HepG2 (cell line): ENCODE measurements at regions not wholly inside any gene's neighbourhood (a gene's known extent, or its start where the extent isn't known, plus 50 kb on each side); places are given as distances from the start of the nearest gene placed in this dataset.

ENCODE experiments used
- ATAC-seq: fragments of 200-7000 bp; cut with Tn5 transposase; 3 replicates; pipeline ENCODE4 v1.9.1; 2020; ENCODE audit warnings: mild to moderate bottlenecking, moderate library complexity
- BruUV-seq: library from RNA; stranded (reverse); fragments of 400-500 nt; replicated peaks from 2 replicates; lab custom pipeline; 2021; lab: Mats Ljungman, UMichigan
- CTCF ChIA-PET: fragments of 300-600 bp; formaldehyde crosslinking; extraction: SDS; loops from one replicate; lab custom pipeline; 2021; ENCODE audit warnings: low total read pairs, inconsistent platforms, low intra/inter-chr PET ratio; lab: Yijun Ruan, JAX
- POLR2A ChIA-PET: fragments of 350-600 bp; sonication (Branson Sonifier 250); formaldehyde crosslinking; loops from one replicate; lab custom pipeline; 2020; ENCODE audit warnings: antibody characterized with exemption, inconsistent platforms; lab: Yijun Ruan, JAX
- DNase-seq: peaks from one replicate; pipeline ENCODE4 v3.0.0-alpha.2; 2015; ENCODE audit warnings: low spot score
- FAIRE-seq: peaks from 3 replicates; lab custom pipeline; 2011; peaks lifted over from hg19 to GRCh38; lab: Jason Lieb, UNC
- H2AFZ ChIP-seq: one replicate; pipeline ENCODE4 v1.6.1; 2011; ENCODE audit warnings: low read length, inconsistent platforms
- H3K27ac ChIP-seq: fragments of 300-600 bp; 3 replicates; pipeline ENCODE4 v1.8.0; 2011; ENCODE audit warnings: mixed run types, mild to moderate bottlenecking, mixed read lengths, low read length, inconsistent platforms; ENCODE audit not compliant: insufficient read depth; ENCODE audit errors: extremely low read length
- H3K27me3 ChIP-seq, 2 experiments: fragments of 200-600 bp in 1 of 2; 2 replicates in 1 of 2; 3 replicates in 1 of 2; pipeline versions ENCODE4 v1.6.0 to v1.8.0; 2011; ENCODE audit warnings: low read length in 2 of 2, mild to moderate bottlenecking in 2 of 2, moderate library complexity in 2 of 2, inconsistent platforms in 1 of 2; ENCODE audit not compliant: insufficient read depth in 2 of 2, control insufficient read depth in 1 of 2
- H3K36me3 ChIP-seq, 2 experiments: fragments of 200-600 bp in 1 of 2; replicated peaks in 1 of 2; 2 replicates in 1 of 2; 3 replicates in 1 of 2; pipeline versions ENCODE4 v1.5.1 to v1.8.0; 2011; ENCODE audit warnings: low read length in 2 of 2, inconsistent platforms in 1 of 2; ENCODE audit not compliant: insufficient read depth in 2 of 2, control insufficient read depth in 1 of 2
- H3K4me1 ChIP-seq: 2 replicates; pipeline ENCODE4 v1.5.1; 2012; ENCODE audit warnings: low read length, inconsistent platforms; ENCODE audit not compliant: insufficient read depth
- H3K4me2 ChIP-seq: 2 replicates; pipeline ENCODE4 v1.6.0; 2011; ENCODE audit warnings: low read depth, low read length, inconsistent platforms
- H3K4me3 ChIP-seq, 3 experiments: fragments of 200-600 bp in 1 of 3; sonication (generic), shearing (Covaris generic) in 1 of 3; replicated peaks in 1 of 3; 2 replicates each; pipeline ENCODE4 v1.5.1; 2011 to 2016; ENCODE audit warnings: low read length in 3 of 3, inconsistent platforms in 2 of 3, low read depth in 2 of 3, mild to moderate bottlenecking in 2 of 3, control low read depth in 1 of 3, mixed read lengths in 1 of 3; ENCODE audit not compliant: insufficient read depth in 1 of 3
- H3K79me2 ChIP-seq: one replicate; pipeline ENCODE4 v1.6.1; 2011; ENCODE audit warnings: low read length, inconsistent platforms; ENCODE audit not compliant: insufficient read depth
- H3K9ac ChIP-seq: 2 replicates; pipeline ENCODE4 v1.6.0; 2011; ENCODE audit warnings: mild to moderate bottlenecking, low read depth, low read length, inconsistent platforms; ENCODE audit not compliant: insufficient read depth
- H3K9me3 ChIP-seq: 2 replicates; pipeline ENCODE4 v1.5.1; 2012; ENCODE audit warnings: mild to moderate bottlenecking, low read length
- H4K20me1 ChIP-seq: 2 replicates; pipeline ENCODE4 v1.6.0; 2011; ENCODE audit warnings: inconsistent platforms, mild to moderate bottlenecking, low read length, moderate library complexity; ENCODE audit not compliant: insufficient read depth
- KLF11 ChIP-seq: IDR thresholded peaks from 2 replicates; pipeline ENCODE4 v1.6.1; 2016; ENCODE audit warnings: missing compliant biosample characterization
- MAZ ChIP-seq, 2 experiments: sonication (generic) in 1 of 2; formaldehyde crosslinking in 1 of 2; IDR thresholded peaks; 2 replicates each; pipeline versions ENCODE4 v1.5.0 to v1.6.1; 2012 to 2020; ENCODE audit warnings: low read depth in 2 of 2, mild to moderate bottlenecking in 2 of 2, borderline replicate concordance in 1 of 2, improper control_type of control experiment in 1 of 2, low read length in 1 of 2, missing genetic modification reagents in 1 of 2, moderate library complexity in 1 of 2
- NR0B2 ChIP-seq: sonication (generic); formaldehyde crosslinking; IDR thresholded peaks from 2 replicates; pipeline ENCODE4 v1.4.0; 2020; ENCODE audit warnings: mild to moderate bottlenecking, missing genetic modification reagents
- PBX3 ChIP-seq: sonication (generic); formaldehyde crosslinking; IDR thresholded peaks from 2 replicates; pipeline ENCODE4 v1.8.1; 2023; ENCODE audit warnings: missing genetic modification reagents, inconsistent platforms, borderline replicate concordance
- PHF8 ChIP-seq: sonication (generic); formaldehyde crosslinking; IDR thresholded peaks from 2 replicates; pipeline ENCODE4 v1.5.0; 2020; ENCODE audit warnings: missing genetic modification reagents
- PREB ChIP-seq: sonication (generic); formaldehyde crosslinking; IDR thresholded peaks from 2 replicates; pipeline ENCODE4 v1.4.0; 2020; ENCODE audit warnings: missing genetic modification reagents
- RFXANK ChIP-seq: IDR thresholded peaks from 2 replicates; pipeline ENCODE4 v1.6.1; 2016
- SNAPC4 ChIP-seq: sonication (generic); formaldehyde crosslinking; IDR thresholded peaks from 2 replicates; pipeline ENCODE4 v1.4.0; 2020; ENCODE audit warnings: mild to moderate bottlenecking, missing genetic modification reagents
- TEAD2 ChIP-seq: sonication (generic); formaldehyde crosslinking; IDR thresholded peaks from 2 replicates; pipeline ENCODE4 v1.9.0; 2021; ENCODE audit warnings: missing genetic modification reagents
- ZNF296 ChIP-seq: sonication (generic); formaldehyde crosslinking; conservative IDR thresholded peaks from 2 replicates; pipeline ENCODE4 v1.5.0; 2020; ENCODE audit warnings: mild to moderate bottlenecking, missing genetic modification reagents
- ZNF530 ChIP-seq: sonication (generic); formaldehyde crosslinking; IDR thresholded peaks from 2 replicates; pipeline ENCODE4 v1.5.0; 2020; ENCODE audit warnings: low read depth, mild to moderate bottlenecking, missing genetic modification reagents
- ZNF598 ChIP-seq: sonication (generic); formaldehyde crosslinking; IDR thresholded peaks from 2 replicates; pipeline ENCODE4 v1.5.1; 2020; ENCODE audit warnings: mild to moderate bottlenecking, missing genetic modification reagents, borderline replicate concordance
- ZNF720 ChIP-seq: sonication (generic); formaldehyde crosslinking; IDR thresholded peaks from 2 replicates; pipeline ENCODE4 v1.4.0; 2020; ENCODE audit warnings: missing genetic modification reagents
- ZNF737 ChIP-seq: sonication (generic); formaldehyde crosslinking; IDR thresholded peaks from 2 replicates; pipeline ENCODE4 v1.5.0; 2020; ENCODE audit warnings: missing genetic modification reagents, mild to moderate bottlenecking, borderline replicate concordance
- ZUFSP ChIP-seq: sonication (generic); formaldehyde crosslinking; IDR thresholded peaks from 2 replicates; pipeline ENCODE4 v1.9.0; 2021; ENCODE audit warnings: missing genetic modification reagents, mild to moderate bottlenecking, borderline replicate concordance
- WGBS: methylation state at CpG from one replicate; pipeline ENCODE4 v1.1.6; 2017; ENCODE audit warnings: low lambda C conversion rate; 5-methylcytosine and 5-hydroxymethylcytosine counted together
- in situ Hi-C: cut with HindIII; loops from 2 replicates; pipeline ENCODE4 v1.10.0; 2017; ENCODE audit warnings: low pct_unique_long_range_greater_than_20kb; ENCODE audit not compliant: extremely low pct_ligation_motif_present
- intact Hi-C: fragments of 100-400 bp; cut with micrococcal nuclease; formaldehyde crosslinking; loops from one replicate; pipeline ENCODE4 v1.10.0; 2022; ENCODE audit not compliant: unreplicated experiment

GRCh38 chr12:91240386-91241095, 57.9 kb upstream of the DCN start:
- WGBS = 0% methylated on average over 4 of the region's 4 CpGs
- DNase-seq (no peak), ATAC-seq (no peak), FAIRE-seq (no peak)
- Histone ChIP-seq H3K27ac (no peak overlapping the region), H3K4me3 (no peak overlapping the region), H3K9ac (no peak overlapping the region), H3K79me2 (no peaks in the 10 kb centered on the region), H3K4me1 (no peaks in the 10 kb centered on the region), H2AFZ (no peak overlapping the region), H3K27me3 (no peaks in the 10 kb centered on the region), H3K9me3 (no peaks in the 10 kb centered on the region), H3K4me2 (no peak overlapping the region), H4K20me1 (no peaks in the 10 kb centered on the region), H3K36me3 (no peaks in the 10 kb centered on the region)
- ChIA-PET POLR2A (no interaction called here), CTCF (no interaction called here)
- in situ Hi-C loops (no loop called here), intact Hi-C loops (no loop called here)
- no TSS peak for BruUV-seq
- no peak for TF ChIP-seq PHF8 (CRISPR knock-in tag)
- no peak for TF ChIP-seq KLF11
- TF ChIP-seq ZUFSP = no peak
- TF ChIP-seq ZNF720 (CRISPR knock-in tag) = no peak
- no peak for TF ChIP-seq ZNF530 (CRISPR knock-in tag)
- no peak for TF ChIP-seq TEAD2
- no peak for TF ChIP-seq PREB (CRISPR knock-in tag)
- no peak for TF ChIP-seq NR0B2 (CRISPR knock-in tag)
- TF ChIP-seq PBX3 (CRISPR knock-in tag) = no peak
- no peak for TF ChIP-seq MAZ (IDR thresholded peaks at IDR 0.05; ENCODE audit: borderline replicate concordance, low read depth, low read length)
- no peak for TF ChIP-seq MAZ (CRISPR knock-in tag; IDR thresholded peaks at IDR 0.05; ENCODE audit: low read depth)
- TF ChIP-seq ZNF737 (CRISPR knock-in tag) = no peak
- TF ChIP-seq SNAPC4 (CRISPR knock-in tag) = no peak
- no peak for TF ChIP-seq ZNF296 (CRISPR knock-in tag)
- no peak for TF ChIP-seq ZNF598
- no peak for TF ChIP-seq RFXANK (CRISPR knock-in tag)
